Mesodermal cell (in vitro differentiated cells): ENCODE measurements at regions not wholly inside any gene's neighbourhood (a gene's known extent, or its start where the extent isn't known, plus 50 kb on each side); places are given as distances from the start of the nearest gene placed in this dataset.

Source experiments
- H3K27ac ChIP-seq: 2 replicates; pipeline ENCODE4 v1.7.0; 2013; ENCODE audit warnings: mild to moderate bottlenecking, low read depth, low read length, moderate library complexity; ENCODE audit not compliant: severe bottlenecking
- H3K36me3 ChIP-seq: 2 replicates; pipeline ENCODE4 v1.7.1; 2013; ENCODE audit warnings: mild to moderate bottlenecking, low read length, moderate library complexity; ENCODE audit not compliant: control insufficient read depth, insufficient read depth
- H3K4me1 ChIP-seq: one replicate; pipeline ENCODE4 v1.7.1; 2013; ENCODE audit warnings: mild to moderate bottlenecking, low read length; ENCODE audit not compliant: insufficient read depth, control insufficient read depth, poor library complexity, severe bottlenecking
- H3K4me3 ChIP-seq: 2 replicates; pipeline ENCODE4 v1.7.0; 2013; ENCODE audit warnings: low read length, control low read depth, mild to moderate bottlenecking; ENCODE audit not compliant: insufficient read depth, poor library complexity, severe bottlenecking; ENCODE audit errors: extremely low read depth
- H3K9me3 ChIP-seq: 2 replicates; pipeline ENCODE4 v1.7.1; 2013; ENCODE audit warnings: mild to moderate bottlenecking, low read length, moderate library complexity; ENCODE audit not compliant: control insufficient read depth
- WGBS, 2 experiments: methylation state at CpG; one replicate each; pipeline ENCODE4 v1.1.5; 2013; ENCODE audit warnings: missing lambda C conversion rate in 2 of 2; ENCODE audit not compliant: insufficient coverage in 2 of 2; 5-methylcytosine and 5-hydroxymethylcytosine counted together

DNA sequence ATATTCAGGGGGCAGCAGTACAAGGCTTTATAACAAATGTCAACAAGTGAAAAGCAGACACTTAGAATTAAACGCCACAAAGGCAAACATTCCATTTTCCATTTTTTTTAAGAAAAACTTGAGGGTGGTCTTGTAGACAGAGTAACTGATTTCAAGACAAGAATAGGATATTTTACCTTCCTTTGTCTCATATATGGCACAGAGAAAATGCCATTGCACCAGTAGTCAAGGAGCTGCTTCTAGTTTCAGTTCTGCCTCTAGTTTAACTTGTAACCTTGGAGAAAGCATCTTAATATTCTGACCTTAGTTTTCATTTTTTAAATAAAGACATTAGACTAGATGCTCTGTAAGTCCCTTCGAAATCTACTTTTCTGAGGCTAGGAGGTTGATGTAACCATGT lies 355.3 kb upstream of the KCNN2 start:
- Histone ChIP-seq H3K27ac (no peak overlapping the region), H3K9me3 (no peaks in the 10 kb centered on the region), H3K4me1 (no peaks in the 10 kb centered on the region), H3K4me3 (no peak overlapping the region), H3K36me3 (no peaks in the 10 kb centered on the region)
- WGBS, 2 experiments = 100% methylated on average over 1 of the region's 2 CpGs; no CpG with 5 or more reads in 1 of the 2 experiments

DNA sequence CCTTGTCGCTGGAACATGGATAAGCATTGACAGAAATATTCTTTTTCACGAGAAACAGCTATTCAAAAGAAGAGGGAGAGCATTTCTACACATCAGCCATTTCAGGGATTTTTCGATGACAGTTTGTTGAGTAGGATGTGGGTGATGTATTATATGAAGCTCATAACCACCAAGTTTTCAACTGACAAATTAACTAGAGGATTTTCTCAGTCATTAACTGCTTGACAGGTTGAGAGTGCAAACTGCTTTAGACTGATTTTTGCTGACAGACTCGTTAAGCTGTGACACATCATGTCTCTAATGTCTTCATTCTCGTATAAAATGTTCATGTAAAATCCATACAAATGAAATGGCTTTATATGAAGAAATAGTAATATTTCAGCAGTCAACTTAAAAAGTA lies 354.2 kb upstream of the KCNN2 start:
- no peaks in the 10 kb centered on the region for H3K36me3 ChIP-seq
- no peaks in the 10 kb centered on the region for H3K9me3 ChIP-seq
- no peak overlapping the region for H3K4me3 ChIP-seq
- no peaks in the 10 kb centered on the region for H3K4me1 ChIP-seq
- H3K27ac ChIP-seq = no peak overlapping the region
- 60 to 92% methylated on average over 1 to 2 of the region's 5 CpGs for WGBS, 2 experiments

DNA sequence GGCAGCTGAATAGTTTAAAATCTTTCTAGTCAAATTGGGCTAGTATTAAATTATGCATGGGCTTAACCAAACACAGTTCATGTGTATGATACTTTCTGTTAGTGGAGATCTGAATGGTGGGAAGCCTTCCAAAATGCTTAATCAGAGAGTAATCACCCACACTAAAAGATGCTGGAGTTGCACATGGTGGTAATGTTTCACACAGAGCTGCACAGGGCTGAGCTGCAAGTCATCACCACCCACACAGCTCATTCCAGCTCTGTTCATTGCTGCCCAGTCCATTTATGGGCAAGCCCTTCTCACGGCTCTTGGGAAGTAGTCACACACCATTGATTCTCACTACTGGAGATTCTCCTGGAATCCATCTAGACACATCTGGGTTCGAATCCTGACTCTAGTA lies 351.5 kb upstream of the KCNN2 start:
- Histone ChIP-seq H3K36me3 (no peaks in the 10 kb centered on the region), H3K27ac (no peak overlapping the region), H3K4me3 (no peak overlapping the region), H3K4me1 (no peaks in the 10 kb centered on the region), H3K9me3 (no peaks in the 10 kb centered on the region)
- WGBS, 2 experiments = 77 to 86% methylated on average over 2 of the region's 2 CpGs

DNA sequence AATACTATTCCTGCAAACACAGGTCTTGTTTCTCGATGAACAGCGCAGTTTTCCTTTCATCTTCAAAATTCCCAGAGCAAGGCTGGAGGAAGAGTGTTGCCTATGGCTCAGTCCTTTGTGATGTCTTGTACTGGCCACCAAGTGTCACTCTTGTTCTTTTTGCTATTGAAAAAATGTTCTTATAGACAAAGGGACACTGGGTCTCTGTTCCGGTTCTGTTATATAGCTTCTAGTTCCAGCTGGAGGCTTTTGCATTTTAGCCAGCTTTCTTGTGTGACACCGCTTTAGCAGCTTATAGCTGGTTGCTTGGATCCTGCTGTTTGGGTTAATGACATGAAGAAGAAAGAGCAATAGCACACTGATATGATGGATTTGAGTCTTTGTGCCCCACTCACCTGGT lies 343.7 kb upstream of the KCNN2 start:
- 48 to 63% methylated on average over 2 to 3 of the region's 4 CpGs for WGBS, 2 experiments
- no peaks in the 10 kb centered on the region for H3K4me1 ChIP-seq
- no peaks in the 10 kb centered on the region for H3K9me3 ChIP-seq
- no peaks in the 10 kb centered on the region for H3K36me3 ChIP-seq
- no peak overlapping the region for H3K4me3 ChIP-seq
- no peak overlapping the region for H3K27ac ChIP-seq

DNA sequence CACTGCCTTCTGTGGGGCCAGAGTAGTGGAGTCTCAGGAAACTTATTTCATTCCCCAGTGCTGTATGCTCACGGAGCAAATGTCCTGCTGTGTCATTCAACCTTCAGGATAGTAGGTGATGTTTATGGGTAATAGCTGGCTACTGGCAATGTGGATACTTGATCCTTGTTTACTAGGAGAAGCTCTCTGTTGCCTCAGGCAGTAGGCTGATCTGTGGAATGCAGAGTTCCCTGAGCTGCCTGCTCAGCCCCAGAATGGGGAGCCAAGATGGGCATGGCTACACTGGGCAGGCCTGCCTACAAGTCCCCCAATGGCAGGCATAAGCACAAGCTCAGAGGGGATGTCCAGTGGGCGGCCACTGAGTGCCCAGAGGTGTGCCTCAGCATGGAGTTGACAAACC lies 323.1 kb upstream of the KCNN2 start:
- Histone ChIP-seq H3K27ac (no peak overlapping the region), H3K4me3 (no peak overlapping the region)

DNA sequence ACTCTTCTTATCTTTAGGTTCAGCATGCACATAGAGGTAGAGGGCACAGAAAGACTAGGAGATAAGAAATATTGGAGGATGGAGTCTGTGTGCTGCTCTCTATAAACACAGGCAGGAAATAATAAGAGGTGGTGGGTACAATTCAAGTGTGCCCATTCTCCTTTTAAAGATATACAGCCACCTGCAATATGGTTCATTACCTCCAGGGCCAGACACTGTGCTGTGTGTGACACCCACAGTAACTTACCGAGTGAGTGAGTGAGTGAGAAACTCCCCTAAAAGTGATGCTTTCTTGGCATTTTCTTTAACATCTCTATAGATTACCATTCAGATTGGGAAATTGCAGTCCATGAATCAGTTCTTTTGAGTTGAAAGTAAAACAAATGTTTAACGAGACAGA lies 311.8 kb upstream of the KCNN2 start:
- no peaks in the 10 kb centered on the region for H3K36me3 ChIP-seq
- H3K4me3 ChIP-seq = no peak overlapping the region
- WGBS, 2 experiments = 100% methylated on average over 1 of the region's 2 CpGs; no CpG with 5 or more reads in 1 of the 2 experiments
- peaks cover 7% of the 10 kb centered on the region for H3K4me1 ChIP-seq
- no peak overlapping the region for H3K27ac ChIP-seq
- no peaks in the 10 kb centered on the region for H3K9me3 ChIP-seq

More for the DNA sequence above, 323.1 kb upstream of the KCNN2 start:
- no peaks in the 10 kb centered on the region for H3K4me1 ChIP-seq
- H3K36me3 ChIP-seq = no peaks in the 10 kb centered on the region
- WGBS, 2 experiments = 75 to 83% methylated on average over 2 of the region's 2 CpGs
- H3K9me3 ChIP-seq = no peaks in the 10 kb centered on the region

DNA sequence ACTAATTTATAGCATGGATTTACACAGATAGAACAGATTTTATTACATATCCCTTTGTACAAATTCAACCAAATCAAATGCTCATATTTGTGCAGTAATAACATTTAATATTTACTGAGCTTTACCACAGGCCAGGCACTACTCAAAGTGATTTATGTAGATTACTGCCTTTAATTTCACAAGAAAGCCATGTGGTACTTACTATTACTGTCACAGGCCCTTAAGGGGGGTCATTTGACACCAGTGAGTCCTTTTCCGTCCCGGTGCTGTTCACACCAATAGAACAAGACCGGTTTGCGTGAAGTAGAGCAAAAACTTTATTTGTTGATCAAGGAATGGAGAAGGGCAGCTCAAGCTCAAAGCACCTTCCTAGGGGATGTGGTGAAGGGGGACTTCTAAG lies 308.5 kb upstream of the KCNN2 start:
- Histone ChIP-seq H3K9me3 (no peaks in the 10 kb centered on the region), H3K4me1 (peaks cover 7% of the 10 kb centered on the region), H3K27ac (no peak overlapping the region), H3K4me3 (no peak overlapping the region), H3K36me3 (no peaks in the 10 kb centered on the region)
- WGBS, 2 experiments = 88 to 89% methylated on average over 4 of the region's 4 CpGs

DNA sequence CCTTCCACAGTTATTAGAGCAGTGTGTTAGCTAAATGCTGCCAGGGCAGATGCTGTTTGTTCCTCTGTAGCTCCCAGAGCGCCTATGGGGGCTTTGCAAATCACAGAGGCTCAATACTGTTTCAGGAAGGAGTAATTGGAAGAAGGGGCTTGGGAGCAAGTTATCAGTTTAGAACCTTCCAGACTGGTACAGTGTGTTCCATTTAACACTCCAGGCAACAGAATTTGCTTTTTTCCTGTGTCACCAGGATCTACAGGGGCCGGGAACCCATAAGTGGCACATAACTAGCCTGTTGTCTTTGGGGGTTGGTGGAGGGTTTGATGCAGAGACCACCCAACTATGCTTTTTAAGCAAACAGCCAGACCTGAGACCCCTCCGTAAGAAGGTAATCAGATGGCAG lies 307.3 kb upstream of the KCNN2 start:
- H3K9me3 ChIP-seq = no peaks in the 10 kb centered on the region
- peaks cover 7% of the 10 kb centered on the region for H3K4me1 ChIP-seq
- H3K4me3 ChIP-seq = peak overlapping the region; percentile 46
- 66 to 80% methylated on average over 2 of the region's 3 CpGs for WGBS, 2 experiments
- no peaks in the 10 kb centered on the region for H3K36me3 ChIP-seq
- H3K27ac ChIP-seq = no peak overlapping the region

DNA sequence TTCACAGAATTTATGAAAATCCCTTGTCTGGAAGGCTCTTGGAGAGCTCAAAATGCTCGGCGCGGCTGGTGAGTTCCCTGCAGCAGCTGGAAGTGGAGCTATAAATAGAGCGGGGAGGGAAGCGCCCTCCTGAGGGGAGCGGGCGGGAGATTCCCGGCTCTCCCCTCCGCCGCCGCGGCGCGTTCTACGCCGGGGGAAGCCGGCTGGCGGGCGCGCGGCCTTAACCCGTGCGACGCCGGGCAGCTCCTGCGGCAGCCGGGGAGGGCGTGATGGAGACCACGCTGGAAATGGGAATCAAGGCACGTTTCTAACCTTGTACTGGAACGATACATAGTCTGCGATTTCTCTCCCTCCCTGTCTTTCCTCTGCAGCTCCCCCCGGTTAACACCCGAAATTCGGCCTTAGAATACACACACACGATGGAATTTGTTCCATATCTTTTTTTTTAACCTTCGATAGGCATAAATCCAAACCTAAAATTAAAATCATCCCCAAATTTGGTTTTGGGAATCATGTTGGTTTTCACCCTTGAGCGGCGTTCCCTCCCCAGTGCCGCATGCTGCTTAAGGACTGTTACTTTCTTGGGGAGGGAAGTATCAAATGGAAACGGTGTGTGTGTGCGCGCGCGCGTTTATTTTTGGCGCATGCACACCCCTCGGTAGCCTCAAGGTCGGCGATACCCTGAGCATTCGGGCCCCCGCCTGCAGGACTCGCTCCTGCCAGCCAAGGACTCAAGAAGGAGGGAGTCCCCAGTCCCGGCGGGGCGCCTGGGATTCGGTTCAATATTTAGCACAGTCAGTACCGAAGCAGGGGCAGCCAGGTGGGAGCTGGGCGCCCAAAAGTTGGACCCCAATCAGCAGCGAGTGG lies 306.3 kb upstream of the KCNN2 start:
- WGBS, 2 experiments = 0 to 1% methylated on average over 22 to 42 of the region's 60 CpGs
- Histone ChIP-seq H3K4me1 (peaks cover 7% of the 10 kb centered on the region), H3K9me3 (no peaks in the 10 kb centered on the region)

DNA sequence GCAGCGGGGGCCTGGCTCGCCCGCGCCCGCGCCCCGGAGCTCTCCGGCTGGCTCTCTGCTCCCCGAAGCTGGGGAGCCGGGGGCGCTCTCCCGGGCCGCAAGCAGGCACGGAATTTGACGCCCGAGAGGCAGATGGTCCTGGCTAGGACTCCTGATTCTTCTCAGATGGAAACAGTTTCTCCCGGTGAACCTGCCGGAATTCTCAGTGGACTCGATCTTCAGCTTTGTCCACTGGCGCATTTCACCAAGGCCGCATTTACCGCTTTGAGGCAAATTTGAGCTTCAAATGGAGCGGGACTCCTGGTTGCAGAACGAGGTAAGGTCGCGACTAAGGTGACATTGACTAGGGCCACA lies 305.7 kb upstream of the KCNN2 start:
- Histone ChIP-seq H3K36me3 (no peaks in the 10 kb centered on the region), H3K9me3 (no peaks in the 10 kb centered on the region), H3K4me3 (peak overlapping the region; percentile 46), H3K4me1 (peaks cover 7% of the 10 kb centered on the region), H3K27ac (no peak overlapping the region)
- 9% methylated on average over 23 to 24 of the region's 26 CpGs for WGBS, 2 experiments

More for the DNA sequence above, 306.3 kb upstream of the KCNN2 start:
- Histone ChIP-seq H3K36me3 (no peaks in the 10 kb centered on the region), H3K4me3 (peak overlapping the region; percentile 46), H3K27ac (no peak overlapping the region)

DNA sequence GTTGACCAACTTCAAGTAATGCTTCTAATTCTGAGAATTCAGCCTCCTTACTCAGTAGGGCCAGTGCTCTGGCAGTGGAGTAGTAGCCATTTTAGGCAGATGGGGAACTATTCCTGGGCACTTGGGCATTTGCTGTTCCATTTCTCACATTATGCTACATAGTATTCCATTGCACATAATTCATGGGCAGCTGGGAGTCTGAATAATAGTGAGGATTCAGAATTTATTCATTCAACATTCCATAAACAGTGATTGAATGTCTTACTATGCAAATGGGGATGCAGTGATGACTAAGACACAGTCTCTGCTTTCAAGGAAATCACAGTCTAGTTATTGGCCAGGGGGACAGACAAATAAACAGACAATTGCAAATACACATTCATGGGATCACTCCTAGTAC lies 301.0 kb upstream of the KCNN2 start:
- Histone ChIP-seq H3K27ac (no peak overlapping the region), H3K4me1 (no peaks in the 10 kb centered on the region), H3K9me3 (no peaks in the 10 kb centered on the region), H3K36me3 (no peaks in the 10 kb centered on the region), H3K4me3 (no peak overlapping the region)
